ENCODE measurements at regions not wholly inside any gene's neighbourhood (a gene's known extent, or its start where the extent isn't known, plus 50 kb on each side); places are given as distances from the start of the nearest gene placed in this dataset.

DNA sequence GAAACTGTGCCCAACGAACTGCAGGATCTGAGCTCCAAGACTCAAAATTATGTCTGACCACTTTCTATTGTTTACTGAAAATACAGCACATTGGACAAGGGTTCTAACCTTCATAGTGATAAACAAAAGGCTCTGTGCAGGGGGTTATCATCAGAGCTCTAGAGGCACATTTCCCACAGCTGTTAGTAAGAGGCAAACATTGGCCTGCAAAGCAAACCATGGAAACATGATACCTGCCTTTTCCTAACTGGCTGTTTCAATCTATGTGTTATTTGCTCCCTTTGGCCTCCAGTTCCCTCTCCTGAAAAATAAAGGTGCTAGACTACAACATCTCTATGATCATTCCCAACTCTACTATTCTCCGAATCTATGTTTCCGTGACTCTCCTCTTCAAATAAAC is 159.7 kb upstream of the ARHGEF26 start:
- H3K4me1 ChIP-seq (ENCODE audit: control insufficient read depth in 3 of 3, insufficient read depth in 2 of 3, low read depth in 1 of 3, low read length in 2 of 3), result no peaks in the 10 kb centered on the region
- H3K27me3 ChIP-seq (ENCODE audit: control insufficient read depth in 3 of 3, insufficient read depth in 3 of 3, low read length in 3 of 3), result peaks cover 0 to 3% (median 0%) of the 10 kb centered on the region in 3 donors
- no peaks in the 10 kb centered on the region for H3K9me3 ChIP-seq (ENCODE audit: control insufficient read depth in 2 of 2, insufficient read depth in 1 of 2, low read depth in 1 of 2, low read length in 1 of 2)
- H3K4me3 ChIP-seq (ENCODE audit: low read depth in 1 of 3, low read length in 3 of 3), result no peak overlapping the region
- DNase-seq, result no peak
- WGBS, 3 donors, result 46 to 63% (median 53%) methylated on average over 3 of the region's 3 CpGs
- no peaks in the 10 kb centered on the region for H3K36me3 ChIP-seq (ENCODE audit: control insufficient read depth in 3 of 3, insufficient read depth in 2 of 3, low read depth in 1 of 3, low read length in 3 of 3)
- H3K27ac ChIP-seq (ENCODE audit: low read depth in 1 of 3, low read length in 2 of 3), result no peak overlapping the region
- no peak for FAIRE-seq

DNA sequence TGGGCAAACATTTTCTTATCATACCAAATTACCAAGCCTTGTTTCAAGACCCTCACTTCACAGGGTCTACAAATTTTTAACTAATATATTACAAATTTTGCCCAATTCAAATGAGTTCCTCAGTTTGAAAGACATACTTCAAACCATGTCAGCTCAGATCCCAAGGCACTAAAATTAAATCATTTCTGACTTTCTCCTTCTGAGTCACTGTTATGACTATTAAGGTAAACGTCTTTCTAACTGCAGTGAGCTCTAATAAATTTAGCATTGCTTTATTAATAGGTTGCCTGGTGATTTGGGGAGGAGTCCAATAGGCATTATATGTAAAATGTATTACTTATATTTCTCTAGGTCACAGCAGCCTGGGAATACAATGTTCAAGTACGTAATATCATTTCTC is 158.2 kb upstream of the ARHGEF26 start:
- Histone ChIP-seq H3K27ac (ENCODE audit: low read depth in 1 of 3, low read length in 2 of 3) (no peak overlapping the region), H3K4me1 (ENCODE audit: control insufficient read depth in 3 of 3, insufficient read depth in 2 of 3, low read depth in 1 of 3, low read length in 2 of 3) (no peaks in the 10 kb centered on the region), H3K9me3 (ENCODE audit: control insufficient read depth in 2 of 2, insufficient read depth in 1 of 2, low read depth in 1 of 2, low read length in 1 of 2) (no peaks in the 10 kb centered on the region), H3K36me3 (ENCODE audit: control insufficient read depth in 3 of 3, insufficient read depth in 2 of 3, low read depth in 1 of 3, low read length in 3 of 3) (no peaks in the 10 kb centered on the region), H3K27me3 (ENCODE audit: control insufficient read depth in 3 of 3, insufficient read depth in 3 of 3, low read length in 3 of 3) (no peaks in the 10 kb centered on the region), H3K4me3 (ENCODE audit: low read depth in 1 of 3, low read length in 3 of 3) (no peak overlapping the region)
- FAIRE-seq (no peak), DNase-seq (no peak)
- WGBS, 3 donors, result 18 to 27% (median 24%) methylated on average over 2 of the region's 2 CpGs

GRCh38 chr3:153967260-153967659 is 153.9 kb upstream of the ARHGEF26 start:
- no peak for FAIRE-seq

DNA sequence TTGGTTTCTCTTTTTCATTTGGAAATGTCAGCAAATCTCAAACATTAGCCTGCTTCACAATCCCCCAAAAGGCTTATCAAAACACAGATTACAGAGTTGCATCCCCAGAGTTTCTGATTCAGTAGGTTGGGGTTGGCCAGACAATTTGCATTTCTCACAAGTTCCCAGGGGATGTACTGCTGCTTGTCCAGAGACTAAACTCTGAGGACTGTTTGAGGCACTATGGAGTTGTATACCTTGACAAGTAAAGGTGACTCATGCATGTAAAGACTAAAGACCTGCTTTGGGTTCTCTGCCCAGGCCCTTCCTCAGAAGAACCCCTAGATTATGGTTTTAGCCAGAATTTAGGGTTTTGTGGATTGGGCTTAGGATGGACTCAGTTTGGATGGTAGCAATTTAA is 151.1 kb upstream of the ARHGEF26 start:
- DNase-seq (no peak), FAIRE-seq (no peak)
- Histone ChIP-seq H3K27ac (ENCODE audit: low read depth in 1 of 3, low read length in 2 of 3) (no peak overlapping the region), H3K4me3 (ENCODE audit: low read depth in 1 of 3, low read length in 3 of 3) (no peak overlapping the region), H3K9me3 (ENCODE audit: control insufficient read depth in 2 of 2, insufficient read depth in 1 of 2, low read depth in 1 of 2, low read length in 1 of 2) (no peaks in the 10 kb centered on the region), H3K36me3 (ENCODE audit: control insufficient read depth in 3 of 3, insufficient read depth in 2 of 3, low read depth in 1 of 3, low read length in 3 of 3) (no peaks in the 10 kb centered on the region), H3K27me3 (ENCODE audit: control insufficient read depth in 3 of 3, insufficient read depth in 3 of 3, low read length in 3 of 3) (no peaks in the 10 kb centered on the region), H3K4me1 (ENCODE audit: control insufficient read depth in 3 of 3, insufficient read depth in 2 of 3, low read depth in 1 of 3, low read length in 2 of 3) (no peaks in the 10 kb centered on the region)

More at GRCh38 chr3:153967260-153967659, 153.9 kb upstream of the ARHGEF26 start:
- no peak for DNase-seq
- Histone ChIP-seq H3K27me3 (ENCODE audit: control insufficient read depth in 3 of 3, insufficient read depth in 3 of 3, low read length in 3 of 3) (no peaks in the 10 kb centered on the region), H3K27ac (ENCODE audit: low read depth in 1 of 3, low read length in 2 of 3) (no peak overlapping the region), H3K4me1 (ENCODE audit: control insufficient read depth in 3 of 3, insufficient read depth in 2 of 3, low read depth in 1 of 3, low read length in 2 of 3) (no peaks in the 10 kb centered on the region), H3K4me3 (ENCODE audit: low read depth in 1 of 3, low read length in 3 of 3) (no peak overlapping the region), H3K9me3 (ENCODE audit: control insufficient read depth in 2 of 2, insufficient read depth in 1 of 2, low read depth in 1 of 2, low read length in 1 of 2) (no peaks in the 10 kb centered on the region), H3K36me3 (ENCODE audit: control insufficient read depth in 3 of 3, insufficient read depth in 2 of 3, low read depth in 1 of 3, low read length in 3 of 3) (no peaks in the 10 kb centered on the region)
- 74 to 82% (median 77%) methylated on average over 2 of the region's 2 CpGs for WGBS, 3 donors

DNA sequence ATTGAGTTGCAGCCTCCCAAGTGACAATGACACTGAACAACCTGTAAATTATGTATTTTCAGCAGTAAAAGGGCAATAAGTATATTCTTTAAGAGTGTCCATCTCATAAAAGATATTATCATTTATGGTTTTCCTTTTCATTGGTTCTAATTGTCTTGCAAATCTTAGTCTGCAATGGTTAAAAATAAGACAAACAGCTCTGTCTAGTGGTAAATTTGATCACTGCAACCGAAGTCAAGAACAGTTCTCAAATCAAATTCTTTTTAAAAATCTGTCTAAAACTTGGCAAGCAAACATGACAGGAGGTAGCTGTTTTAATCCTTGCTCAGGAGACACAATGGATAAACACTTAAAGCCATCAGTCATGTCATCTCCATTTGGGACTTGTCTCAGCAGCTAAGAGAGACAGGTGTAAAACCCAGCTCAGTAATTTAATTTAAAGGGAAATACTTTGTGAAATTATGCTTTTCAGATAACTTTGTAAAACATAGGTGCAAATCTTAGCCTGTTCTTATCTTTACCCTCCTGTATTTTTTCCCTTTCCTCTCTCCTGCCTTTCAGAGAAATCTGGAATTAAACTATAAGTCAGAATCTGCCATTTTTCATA is 150.3 kb upstream of the ARHGEF26 start:
- Histone ChIP-seq H3K9me3 (ENCODE audit: control insufficient read depth in 2 of 2, insufficient read depth in 1 of 2, low read depth in 1 of 2, low read length in 1 of 2) (no peaks in the 10 kb centered on the region), H3K27me3 (ENCODE audit: control insufficient read depth in 3 of 3, insufficient read depth in 3 of 3, low read length in 3 of 3) (no peaks in the 10 kb centered on the region), H3K4me3 (ENCODE audit: low read depth in 1 of 3, low read length in 3 of 3) (no peak overlapping the region), H3K36me3 (ENCODE audit: control insufficient read depth in 3 of 3, insufficient read depth in 2 of 3, low read depth in 1 of 3, low read length in 3 of 3) (no peaks in the 10 kb centered on the region), H3K27ac (ENCODE audit: low read depth in 1 of 3, low read length in 2 of 3) (no peak overlapping the region), H3K4me1 (ENCODE audit: control insufficient read depth in 3 of 3, insufficient read depth in 2 of 3, low read depth in 1 of 3, low read length in 2 of 3) (no peaks in the 10 kb centered on the region)
- no peak for DNase-seq
- no peak for FAIRE-seq
- WGBS, 3 donors, result 0 to 4% (median 4%) methylated on average over 1 of the region's 1 CpG

GRCh38 chr3:153972862-153973261 is 148.3 kb upstream of the ARHGEF26 start:
- WGBS, 3 donors, result 55 to 79% (median 60%) methylated on average over 1 of the region's 1 CpG
- no peak for DNase-seq
- Histone ChIP-seq H3K27ac (ENCODE audit: low read depth in 1 of 3, low read length in 2 of 3) (no peak overlapping the region), H3K4me1 (ENCODE audit: control insufficient read depth in 3 of 3, insufficient read depth in 2 of 3, low read depth in 1 of 3, low read length in 2 of 3) (no peaks in the 10 kb centered on the region), H3K27me3 (ENCODE audit: control insufficient read depth in 3 of 3, insufficient read depth in 3 of 3, low read length in 3 of 3) (no peaks in the 10 kb centered on the region), H3K9me3 (ENCODE audit: control insufficient read depth in 2 of 2, insufficient read depth in 1 of 2, low read depth in 1 of 2, low read length in 1 of 2) (no peaks in the 10 kb centered on the region), H3K4me3 (ENCODE audit: low read depth in 1 of 3, low read length in 3 of 3) (no peak overlapping the region), H3K36me3 (ENCODE audit: control insufficient read depth in 3 of 3, insufficient read depth in 2 of 3, low read depth in 1 of 3, low read length in 3 of 3) (no peaks in the 10 kb centered on the region)
- FAIRE-seq, result no peak

DNA sequence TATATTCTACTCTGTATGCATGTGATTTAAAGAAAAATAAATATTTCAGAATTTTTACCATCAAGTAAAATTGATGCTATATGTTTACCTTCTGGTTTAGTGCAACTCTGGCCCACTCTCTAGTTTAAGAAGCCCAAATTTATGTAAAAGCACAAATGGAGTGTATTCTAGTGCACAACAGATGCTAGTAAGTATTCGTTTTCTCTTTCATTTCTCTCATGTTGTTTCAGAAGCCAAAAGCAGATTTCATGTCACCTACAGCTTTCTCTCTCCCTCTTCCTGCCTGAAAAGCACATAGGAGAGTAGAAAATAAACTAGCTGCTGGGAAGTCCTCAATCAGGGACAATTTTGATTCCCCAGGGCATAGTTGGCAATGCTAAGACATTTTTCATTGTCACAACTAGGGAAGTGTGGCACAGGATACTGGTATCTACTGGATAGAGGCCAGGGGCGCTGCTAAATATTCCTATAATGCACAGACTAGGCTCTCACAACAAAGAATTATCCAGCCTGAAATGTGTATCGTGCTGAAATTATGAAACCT is 147.4 kb upstream of the ARHGEF26 start:
- 62 to 70% (median 67%) methylated on average over 3 of the region's 3 CpGs for WGBS, 3 donors
- no peak for FAIRE-seq

GRCh38 chr3:153974614-153975013 is 146.6 kb upstream of the ARHGEF26 start:
- FAIRE-seq (no peak), DNase-seq (no peak)
- peaks cover 0 to under 1% of the 10 kb centered on the region in 2 donors for H3K9me3 ChIP-seq (ENCODE audit: control insufficient read depth in 2 of 2, insufficient read depth in 1 of 2, low read depth in 1 of 2, low read length in 1 of 2)
- H3K36me3 ChIP-seq (ENCODE audit: control insufficient read depth in 3 of 3, insufficient read depth in 2 of 3, low read depth in 1 of 3, low read length in 3 of 3), result no peaks in the 10 kb centered on the region
- no peak overlapping the region for H3K4me3 ChIP-seq (ENCODE audit: low read depth in 1 of 3, low read length in 3 of 3)
- H3K4me1 ChIP-seq (ENCODE audit: control insufficient read depth in 3 of 3, insufficient read depth in 2 of 3, low read depth in 1 of 3, low read length in 2 of 3), result no peaks in the 10 kb centered on the region
- H3K27me3 ChIP-seq (ENCODE audit: control insufficient read depth in 3 of 3, insufficient read depth in 3 of 3, low read length in 3 of 3), result no peaks in the 10 kb centered on the region
- H3K27ac ChIP-seq (ENCODE audit: low read depth in 1 of 3, low read length in 2 of 3), result no peak overlapping the region

More for the DNA sequence above, 147.4 kb upstream of the ARHGEF26 start:
- Histone ChIP-seq H3K4me3 (ENCODE audit: low read depth in 1 of 3, low read length in 3 of 3) (no peak overlapping the region), H3K36me3 (ENCODE audit: control insufficient read depth in 3 of 3, insufficient read depth in 2 of 3, low read depth in 1 of 3, low read length in 3 of 3) (no peaks in the 10 kb centered on the region), H3K27ac (ENCODE audit: low read depth in 1 of 3, low read length in 2 of 3) (no peak overlapping the region), H3K9me3 (ENCODE audit: control insufficient read depth in 2 of 2, insufficient read depth in 1 of 2, low read depth in 1 of 2, low read length in 1 of 2) (no peaks in the 10 kb centered on the region), H3K4me1 (ENCODE audit: control insufficient read depth in 3 of 3, insufficient read depth in 2 of 3, low read depth in 1 of 3, low read length in 2 of 3) (no peaks in the 10 kb centered on the region), H3K27me3 (ENCODE audit: control insufficient read depth in 3 of 3, insufficient read depth in 3 of 3, low read length in 3 of 3) (no peaks in the 10 kb centered on the region)
- DNase-seq, result no peak
